Sigmoid colon (tissue), 4 donors: ENCODE measurements at regions not wholly inside any gene's neighbourhood (a gene's known extent, or its start where the extent isn't known, plus 50 kb on each side); places are given as distances from the start of the nearest gene placed in this dataset.

Experiments used
- CTCF ChIP-seq, 4 experiments: fragments of 450-650 bp in 3 of 4; fragments of 200-600 bp in 1 of 4; IDR thresholded peaks; one replicate each; pipeline ENCODE4 v1.5.1; 2016 to 2019; ENCODE audit warnings: antibody characterized with exemption in 4 of 4, mild to moderate bottlenecking in 3 of 4, moderate library complexity in 2 of 4
- EP300 ChIP-seq, 4 donors: sonication (generic); formaldehyde crosslinking; IDR thresholded peaks; one replicate each; pipeline ENCODE4 v1.6.1; 2017; ENCODE audit warnings: antibody characterized with exemption in 4 of 4

GRCh38 chr3:161568671-161569070 lies 72.1 kb downstream of the OTOL1 start:
- TF ChIP-seq CTCF (IDR thresholded peaks at IDR 0.05): no peak
- TF ChIP-seq EP300 (IDR thresholded peaks at IDR 0.05): no peak
